ENCODE measurements at regions not wholly inside any gene's neighbourhood (a gene's known extent, or its start where the extent isn't known, plus 50 kb on each side); places are given as distances from the start of the nearest gene placed in this dataset.
A peak's percentile ranks its signal among the peaks of the same experiment; 100 is the strongest.

DNA sequence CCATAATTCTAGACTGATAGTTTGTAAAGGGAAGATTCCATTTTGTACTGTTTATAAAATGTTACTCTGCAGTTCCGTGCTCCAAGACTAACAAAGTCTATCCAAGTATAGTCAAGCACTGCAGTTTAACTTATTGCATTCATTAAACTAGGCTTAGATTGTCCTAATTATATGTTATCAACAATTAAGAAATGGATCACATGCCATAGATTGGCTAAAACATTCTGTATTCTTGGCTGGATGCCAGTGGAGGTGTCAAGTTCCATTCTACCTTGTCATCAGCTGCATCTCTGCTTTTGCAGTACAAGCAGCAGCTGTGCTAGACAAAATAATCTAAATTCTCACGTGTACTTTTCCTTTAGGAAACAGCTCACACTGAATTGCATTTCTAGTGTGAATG lies 69.4 kb upstream of the MEF2C start:
- Histone ChIP-seq H4K20me1 (ENCODE audit: insufficient read depth, low read length) (no peaks in the 10 kb centered on the region), H3K9me1 (ENCODE audit: insufficient read depth, low read length) (no peaks in the 10 kb centered on the region), H3K27ac (ENCODE audit: insufficient read depth, low read length) (no peak overlapping the region), H3K4me2 (ENCODE audit: low read depth, low read length) (peak overlapping the region; percentile 51; the same call in 1 of the 2 replicates), H3K23ac (ENCODE audit: low read depth, low read length) (no peak overlapping the region), H2AK5ac (ENCODE audit: low read depth, low read length) (no peak overlapping the region), H3K14ac (replicated peaks; ENCODE audit: low read depth, low read length) (no peak overlapping the region), H2BK5ac (ENCODE audit: low read depth, low read length, poor library complexity, severe bottlenecking) (no peak overlapping the region), H4K91ac (ENCODE audit: insufficient read depth, low read depth, low read length) (no peak overlapping the region), H3K36me3 (ENCODE audit: control insufficient read depth, insufficient read depth, low read length) (no peaks in the 10 kb centered on the region), H3K56ac (ENCODE audit: extremely low read depth, insufficient read depth, low read length) (no peak overlapping the region), H2BK20ac (ENCODE audit: low read depth, low read length) (no peak overlapping the region), H2AFZ (replicated peaks; ENCODE audit: low read length, poor library complexity) (no peak overlapping the region), H4K5ac (ENCODE audit: low read depth, low read length) (no peak overlapping the region), H3K9me3 (ENCODE audit: control insufficient read depth, insufficient read depth, low read length) (no peaks in the 10 kb centered on the region), H3K4me3 (ENCODE audit: insufficient read depth, low read depth, low read length) (no peak overlapping the region), H3K9ac (ENCODE audit: low read depth, low read length) (no peak overlapping the region), H3K4ac (ENCODE audit: low read depth, low read length) (no peak overlapping the region), H2BK120ac (ENCODE audit: low read depth, low read length) (no peak overlapping the region), H2BK15ac (ENCODE audit: low read depth, low read length) (no peak overlapping the region), H3K18ac (ENCODE audit: low read depth, low read length) (no peak overlapping the region), H3K27me3 (ENCODE audit: control insufficient read depth, insufficient read depth, low read length) (peaks cover 3% of the 10 kb centered on the region), H2AK9ac (replicated peaks; ENCODE audit: low read depth, low read length, poor library complexity) (no peak overlapping the region), H3K79me1 (ENCODE audit: low read depth in 1 of 2, low read length in 2 of 2) (no peaks in the 10 kb centered on the region), H4K8ac (ENCODE audit: low read depth in 2 of 2, low read length in 2 of 2) (no peak overlapping the region), H3K4me1 (ENCODE audit: control insufficient read depth, insufficient read depth, low read length) (0 out of 2 replicates have a peak, but pooled peaks cover 3% of the 10 kb centered on the region)
- ChIA-PET CTCF (no interaction called here), POLR2A (ENCODE audit: unreplicated experiment) (interaction anchor here (0.6 kb wide), 1 partner anchor 26 kb away, joined by 3 read pairs; no protein-coding TSS in a partner anchor)
- ATAC-seq (ENCODE audit: low read depth): peak; percentile 44; the same call in 1 of the 2 replicates
- no peak for TF ChIP-seq CHD1 (IDR thresholded peaks at IDR 0.05; ENCODE audit: low read depth, low read length)
- no peak for TF ChIP-seq MAFK (IDR thresholded peaks at IDR 0.05; ENCODE audit: low read depth, low read length)
- TF ChIP-seq FOS (IDR thresholded peaks at IDR 0.05; ENCODE audit: low read depth, low read length): no peak
- TF ChIP-seq, protein P1, sequence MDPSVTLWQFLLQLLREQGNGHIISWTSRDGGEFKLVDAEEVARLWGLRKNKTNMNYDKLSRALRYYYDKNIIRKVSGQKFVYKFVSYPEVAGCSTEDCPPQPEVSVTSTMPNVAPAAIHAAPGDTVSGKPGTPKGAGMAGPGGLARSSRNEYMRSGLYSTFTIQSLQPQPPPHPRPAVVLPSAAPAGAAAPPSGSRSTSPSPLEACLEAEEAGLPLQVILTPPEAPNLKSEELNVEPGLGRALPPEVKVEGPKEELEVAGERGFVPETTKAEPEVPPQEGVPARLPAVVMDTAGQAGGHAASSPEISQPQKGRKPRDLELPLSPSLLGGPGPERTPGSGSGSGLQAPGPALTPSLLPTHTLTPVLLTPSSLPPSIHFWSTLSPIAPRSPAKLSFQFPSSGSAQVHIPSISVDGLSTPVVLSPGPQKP (IDR thresholded peaks at IDR 0.05; ENCODE audit: borderline replicate concordance, low read depth, low read length): no peak
- no peak for TF ChIP-seq NFE2L2 (IDR thresholded peaks at IDR 0.05; ENCODE audit: low read depth, low read length)
- TF ChIP-seq POLR2A (IDR thresholded peaks at IDR 0.05; ENCODE audit: low read depth, low read length): no peak
- TF ChIP-seq MAZ (IDR thresholded peaks at IDR 0.05; ENCODE audit: borderline replicate concordance, low read depth, low read length): no peak
- TF ChIP-seq MXI1 (IDR thresholded peaks at IDR 0.05; ENCODE audit: borderline replicate concordance, low read depth, low read length): no peak
- no peak for TF ChIP-seq RCOR1 (IDR thresholded peaks at IDR 0.05; ENCODE audit: insufficient replicate concordance, low read length)
- TF ChIP-seq CEBPB (IDR thresholded peaks at IDR 0.05; ENCODE audit: low read depth, low read length): no peak
- DNase-seq: peak; percentile 25
- intact Hi-C loops (cut with micrococcal nuclease): no loop called here
- dilution Hi-C loops (cut with HindIII; ENCODE audit: low sequenced_read_pairs, unreplicated experiment): no loop called here
- no CpG with 5 or more reads among the region's 2 CpGs for WGBS, 2 experiments (ENCODE audit: extremely low coverage in 2 of 2, insufficient read length in 1 of 2)
- in situ Hi-C loops (cut with MboI; ENCODE audit: low sequenced_read_pairs): no loop called here
- no TSS peak for BruUV-seq (replicated peaks)
